SK-N-SH (cell line): ENCODE measurements at regions not wholly inside any gene's neighbourhood (a gene's known extent, or its start where the extent isn't known, plus 50 kb on each side); places are given as distances from the start of the nearest gene placed in this dataset.

Experiments
- CTCF ChIA-PET: fragments of 300-600, 350-600 bp; formaldehyde crosslinking; extraction: SDS; loops from one replicate; lab custom pipeline; 2021; lab: Yijun Ruan, JAX
- POLR2A ChIA-PET: fragments of 350-600 bp; sonication (Branson Sonifier 250); formaldehyde crosslinking; extraction: SDS; loops from one replicate; lab custom pipeline; 2020; ENCODE audit warnings: antibody characterized with exemption, inconsistent platforms; lab: Yijun Ruan, JAX
- DNase-seq: peaks from one replicate; pipeline ENCODE4 v3.0.0; 2012
- H2AFZ ChIP-seq: fragments of 200-600 bp; sonication (generic); 2 replicates; pipeline ENCODE4 v1.8.1; 2016; ENCODE audit warnings: antibody characterized with exemption, mild to moderate bottlenecking, low read depth
- H3F3A ChIP-seq: fragments of 200-600 bp; sonication (generic); replicated peaks from 2 replicates; pipeline ENCODE3; 2016; ENCODE audit warnings: antibody characterized with exemption, mild to moderate bottlenecking; ENCODE audit not compliant: insufficient read depth
- H3K27ac ChIP-seq, 2 experiments: fragments of 200-500 bp in 1 of 2; fragments of 200-600 bp in 1 of 2; sonication (Bioruptor generic) in 1 of 2; sonication (generic), shearing (Covaris generic) in 1 of 2; 2 replicates each; pipeline versions ENCODE4 v1.5.1 to v1.6.1; 2014 to 2016; ENCODE audit warnings: low read depth in 2 of 2, inconsistent platforms in 1 of 2, low read length in 1 of 2, mild to moderate bottlenecking in 1 of 2, mixed read lengths in 1 of 2
- H3K27me3 ChIP-seq: fragments of 200-600 bp; sonication (generic), shearing (Covaris generic); 2 replicates; pipeline ENCODE4 v1.6.1; 2016; ENCODE audit warnings: mixed run types; ENCODE audit not compliant: insufficient read depth
- H3K36me3 ChIP-seq, 2 experiments: fragments of 200-500 bp in 1 of 2; fragments of 200-600 bp in 1 of 2; sonication (Bioruptor generic) in 1 of 2; sonication (generic) in 1 of 2; replicated peaks in 1 of 2; 2 replicates each; pipeline versions ENCODE3 to v1.5.1; 2014 to 2016; ENCODE audit warnings: low read length in 1 of 2, mild to moderate bottlenecking in 1 of 2; ENCODE audit not compliant: insufficient read depth in 2 of 2, control insufficient read depth in 1 of 2
- H3K4me1 ChIP-seq, 2 experiments: fragments of 200-500 bp in 1 of 2; fragments of 200-600 bp in 1 of 2; sonication (Bioruptor generic) in 1 of 2; sonication (generic), shearing (Covaris generic) in 1 of 2; 2 replicates each; pipeline versions ENCODE4 v1.5.1 to v1.6.1; 2014 to 2016; ENCODE audit warnings: low read depth in 1 of 2, low read length in 1 of 2, mixed run types in 1 of 2; ENCODE audit not compliant: insufficient read depth in 2 of 2, control insufficient read depth in 1 of 2
- H3K4me2 ChIP-seq: fragments of 200-600 bp; sonication (generic), shearing (Covaris generic); 2 replicates; pipeline ENCODE4 v1.6.1; 2017; ENCODE audit warnings: mixed run types
- H3K4me3 ChIP-seq, 2 experiments: fragments of 200-500 bp in 1 of 2; fragments of 200-600 bp in 1 of 2; sonication (Bioruptor generic) in 1 of 2; sonication (generic), shearing (Covaris generic) in 1 of 2; 2 replicates each; pipeline versions ENCODE4 v1.5.1 to v1.8.1; 2014 to 2016; ENCODE audit warnings: low read depth in 2 of 2, inconsistent platforms in 1 of 2, low read length in 1 of 2, mild to moderate bottlenecking in 1 of 2, mixed read lengths in 1 of 2, moderate library complexity in 1 of 2
- H3K79me2 ChIP-seq: fragments of 200-600 bp; sonication (generic); 2 replicates; pipeline ENCODE4 v1.8.1; 2017; ENCODE audit warnings: mild to moderate bottlenecking; ENCODE audit not compliant: insufficient read depth
- H3K9ac ChIP-seq: fragments of 200-600 bp; sonication (generic); 2 replicates; pipeline ENCODE4 v1.6.1; 2017; ENCODE audit warnings: mixed run types
- H3K9me2 ChIP-seq: fragments of 200-600 bp; sonication (generic); 2 replicates; pipeline ENCODE4 v1.6.1; 2017; ENCODE audit warnings: mixed run types
- H3K9me3 ChIP-seq: fragments of 200-600 bp; sonication (generic); 2 replicates; pipeline ENCODE4 v1.6.1; 2017; ENCODE audit warnings: mixed run types, mild to moderate bottlenecking, moderate library complexity
- H4K20me1 ChIP-seq: fragments of 200-600 bp; sonication (generic); 2 replicates; pipeline ENCODE4 v1.6.1; 2017; ENCODE audit warnings: mild to moderate bottlenecking, mixed run types; ENCODE audit not compliant: insufficient read depth
- CHD2 ChIP-seq: fragments of 150-350 bp; IDR thresholded peaks from 2 replicates; pipeline ENCODE4 v1.6.1; 2018; ENCODE audit warnings: low read length; ENCODE audit not compliant: partially characterized antibody
- CTCF ChIP-seq: fragments of 200-600 bp; sonication (generic); IDR thresholded peaks from 2 replicates; pipeline ENCODE4 v1.6.1; 2017; ENCODE audit warnings: antibody characterized with exemption, mild to moderate bottlenecking, moderate library complexity
- FOXM1 ChIP-seq: IDR thresholded peaks from 2 replicates; pipeline ENCODE4 v1.4.0; 2012; ENCODE audit warnings: low read depth, mild to moderate bottlenecking
- JUND ChIP-seq: IDR thresholded peaks from 2 replicates; pipeline ENCODE4 v1.4.0; 2012
- MEF2A ChIP-seq: IDR thresholded peaks from 2 replicates; pipeline ENCODE4 v1.4.0; 2012; ENCODE audit warnings: low read depth, borderline replicate concordance
- MXI1 ChIP-seq: IDR thresholded peaks from 2 replicates; pipeline ENCODE4 v1.6.1; 2012; ENCODE audit warnings: mild to moderate bottlenecking, low read depth, low read length, improper control_type of control experiment
- NRF1 ChIP-seq: IDR thresholded peaks from 2 replicates; pipeline ENCODE4 v1.6.1; 2012; ENCODE audit warnings: low read depth, mild to moderate bottlenecking, low read length
- POLR2AphosphoS5 ChIP-seq: IDR thresholded peaks from 2 replicates; pipeline ENCODE4 v1.6.1; 2012; ENCODE audit warnings: low read depth, low read length
- SIN3A ChIP-seq: IDR thresholded peaks from 2 replicates; pipeline ENCODE4 v1.6.1; 2012; ENCODE audit warnings: low read depth, mild to moderate bottlenecking, low read length, moderate library complexity, borderline replicate concordance
- USF2 ChIP-seq: fragments of 150-350 bp; IDR thresholded peaks from 2 replicates; pipeline ENCODE4 v1.6.1; 2017; ENCODE audit warnings: antibody characterized with exemption, low read length, low read depth, borderline replicate concordance
- WGBS: methylation state at CpG from one replicate; pipeline ENCODE4 v1.1.6; 2017; ENCODE audit warnings: low lambda C conversion rate; 5-methylcytosine and 5-hydroxymethylcytosine counted together
- TF ChIP-seq, protein P1 (sequence below): IDR thresholded peaks from 2 replicates; pipeline ENCODE4 v1.6.1; 2012; ENCODE audit warnings: mild to moderate bottlenecking, low read depth, low read length, moderate library complexity
- TF ChIP-seq, protein P2 (sequence below): IDR thresholded peaks from 2 replicates; pipeline ENCODE4; 2012

DNA sequence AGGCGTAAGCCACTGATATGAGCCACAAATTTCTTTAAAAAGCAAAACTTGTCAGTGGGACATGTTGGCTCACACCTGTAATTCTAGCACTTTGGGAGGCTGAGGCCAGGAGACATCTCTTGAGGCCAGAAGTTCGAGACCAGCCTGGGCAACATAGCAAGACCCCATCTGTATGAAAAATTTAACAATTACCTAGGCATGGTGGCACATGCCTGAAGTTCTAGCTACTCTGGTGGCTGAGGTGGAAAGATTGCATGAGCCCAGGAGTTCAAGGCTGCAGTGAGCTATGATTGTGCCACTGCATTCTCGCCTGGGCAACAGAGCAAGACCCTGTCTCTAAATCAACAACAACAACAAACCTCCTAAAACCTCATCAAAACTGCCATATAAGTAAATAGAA, 147.6 kb upstream of the BARHL2 start:
- ChIA-PET CTCF (interaction anchor here (0.9 kb wide), 1 partner anchor 10 kb away, joined by 4 read pairs; no protein-coding TSS in a partner anchor), POLR2A (no interaction called here)
- Histone ChIP-seq H3K79me2 (no peaks in the 10 kb centered on the region), H3K9ac (no peak overlapping the region), H3K27ac (no peak overlapping the region), H3K9me3 (no peaks in the 10 kb centered on the region), H3K4me1 (no peaks in the 10 kb centered on the region), H4K20me1 (no peaks in the 10 kb centered on the region), H3K36me3 (no peaks in the 10 kb centered on the region), H3K27me3 (no peaks in the 10 kb centered on the region), H3K9me2 (no peaks in the 10 kb centered on the region), H2AFZ (no peak overlapping the region), H3K4me3 (no peak overlapping the region), H3K4me2 (no peak overlapping the region), H3F3A (no peaks in the 10 kb centered on the region)
- no peak for DNase-seq
- TF ChIP-seq NRF1 (no peak), MEF2A (no peak), CTCF (no peak), SIN3A (no peak), USF2 (no peak), JUND (no peak), POLR2AphosphoS5 (no peak), MXI1 (no peak), CHD2 (no peak), FOXM1 (no peak)
- TF ChIP-seq, protein P1, sequence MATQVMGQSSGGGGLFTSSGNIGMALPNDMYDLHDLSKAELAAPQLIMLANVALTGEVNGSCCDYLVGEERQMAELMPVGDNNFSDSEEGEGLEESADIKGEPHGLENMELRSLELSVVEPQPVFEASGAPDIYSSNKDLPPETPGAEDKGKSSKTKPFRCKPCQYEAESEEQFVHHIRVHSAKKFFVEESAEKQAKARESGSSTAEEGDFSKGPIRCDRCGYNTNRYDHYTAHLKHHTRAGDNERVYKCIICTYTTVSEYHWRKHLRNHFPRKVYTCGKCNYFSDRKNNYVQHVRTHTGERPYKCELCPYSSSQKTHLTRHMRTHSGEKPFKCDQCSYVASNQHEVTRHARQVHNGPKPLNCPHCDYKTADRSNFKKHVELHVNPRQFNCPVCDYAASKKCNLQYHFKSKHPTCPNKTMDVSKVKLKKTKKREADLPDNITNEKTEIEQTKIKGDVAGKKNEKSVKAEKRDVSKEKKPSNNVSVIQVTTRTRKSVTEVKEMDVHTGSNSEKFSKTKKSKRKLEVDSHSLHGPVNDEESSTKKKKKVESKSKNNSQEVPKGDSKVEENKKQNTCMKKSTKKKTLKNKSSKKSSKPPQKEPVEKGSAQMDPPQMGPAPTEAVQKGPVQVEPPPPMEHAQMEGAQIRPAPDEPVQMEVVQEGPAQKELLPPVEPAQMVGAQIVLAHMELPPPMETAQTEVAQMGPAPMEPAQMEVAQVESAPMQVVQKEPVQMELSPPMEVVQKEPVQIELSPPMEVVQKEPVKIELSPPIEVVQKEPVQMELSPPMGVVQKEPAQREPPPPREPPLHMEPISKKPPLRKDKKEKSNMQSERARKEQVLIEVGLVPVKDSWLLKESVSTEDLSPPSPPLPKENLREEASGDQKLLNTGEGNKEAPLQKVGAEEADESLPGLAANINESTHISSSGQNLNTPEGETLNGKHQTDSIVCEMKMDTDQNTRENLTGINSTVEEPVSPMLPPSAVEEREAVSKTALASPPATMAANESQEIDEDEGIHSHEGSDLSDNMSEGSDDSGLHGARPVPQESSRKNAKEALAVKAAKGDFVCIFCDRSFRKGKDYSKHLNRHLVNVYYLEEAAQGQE: no peak
- TF ChIP-seq, protein P2, sequence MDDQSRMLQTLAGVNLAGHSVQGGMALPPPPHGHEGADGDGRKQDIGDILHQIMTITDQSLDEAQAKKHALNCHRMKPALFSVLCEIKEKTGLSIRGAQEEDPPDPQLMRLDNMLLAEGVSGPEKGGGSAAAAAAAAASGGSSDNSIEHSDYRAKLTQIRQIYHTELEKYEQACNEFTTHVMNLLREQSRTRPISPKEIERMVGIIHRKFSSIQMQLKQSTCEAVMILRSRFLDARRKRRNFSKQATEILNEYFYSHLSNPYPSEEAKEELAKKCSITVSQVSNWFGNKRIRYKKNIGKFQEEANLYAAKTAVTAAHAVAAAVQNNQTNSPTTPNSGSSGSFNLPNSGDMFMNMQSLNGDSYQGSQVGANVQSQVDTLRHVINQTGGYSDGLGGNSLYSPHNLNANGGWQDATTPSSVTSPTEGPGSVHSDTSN: no peak
- WGBS: 37% methylated on average over 3 of the region's 3 CpGs
